22Rv1 (cell line): ENCODE measurements at regions not wholly inside any gene's neighbourhood (a gene's known extent, or its start where the extent isn't known, plus 50 kb on each side); places are given as distances from the start of the nearest gene placed in this dataset.

ENCODE experiments used
- H3K27ac ChIP-seq: fragments of 450-650 bp; 2 replicates; pipeline ENCODE4 v1.5.1; 2017
- ZFX ChIP-seq: fragments of 450-650 bp; IDR thresholded peaks from 2 replicates; pipeline ENCODE4 v1.6.1; 2017; ENCODE audit warnings: antibody characterized with exemption, borderline replicate concordance
- TF ChIP-seq, protein P1 (sequence below): fragments of 450-650 bp; IDR thresholded peaks from 2 replicates; pipeline ENCODE4 v1.5.1; 2017; ENCODE audit warnings: mild to moderate bottlenecking

DNA sequence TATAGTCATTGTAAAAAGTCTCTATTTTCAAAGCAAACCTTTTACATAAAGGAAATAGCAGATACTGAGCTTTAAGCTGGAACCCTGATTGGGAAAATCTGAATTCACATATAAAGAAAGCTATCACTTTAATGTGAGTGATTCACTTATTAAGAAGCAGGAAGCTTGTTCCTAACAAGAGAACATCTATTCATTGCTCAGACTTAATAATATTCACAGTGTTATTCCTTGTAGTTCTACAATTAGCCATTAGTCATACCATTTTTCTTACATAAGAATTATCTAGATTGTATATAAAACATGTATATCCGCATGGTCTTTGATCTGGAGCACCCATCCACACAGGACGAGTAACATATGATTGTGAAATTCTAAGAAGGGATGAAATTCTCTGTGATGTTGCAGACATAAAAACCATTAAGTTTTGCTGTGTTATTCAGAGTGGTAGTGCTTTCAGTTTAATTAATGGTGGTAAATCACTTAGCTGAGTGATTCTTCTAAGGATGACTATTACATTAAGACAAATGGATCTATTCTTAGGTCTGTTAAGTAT is 71.1 kb upstream of the FOXQ1 start:
- TF ChIP-seq ZFX, result no peak
- TF ChIP-seq, protein P1, sequence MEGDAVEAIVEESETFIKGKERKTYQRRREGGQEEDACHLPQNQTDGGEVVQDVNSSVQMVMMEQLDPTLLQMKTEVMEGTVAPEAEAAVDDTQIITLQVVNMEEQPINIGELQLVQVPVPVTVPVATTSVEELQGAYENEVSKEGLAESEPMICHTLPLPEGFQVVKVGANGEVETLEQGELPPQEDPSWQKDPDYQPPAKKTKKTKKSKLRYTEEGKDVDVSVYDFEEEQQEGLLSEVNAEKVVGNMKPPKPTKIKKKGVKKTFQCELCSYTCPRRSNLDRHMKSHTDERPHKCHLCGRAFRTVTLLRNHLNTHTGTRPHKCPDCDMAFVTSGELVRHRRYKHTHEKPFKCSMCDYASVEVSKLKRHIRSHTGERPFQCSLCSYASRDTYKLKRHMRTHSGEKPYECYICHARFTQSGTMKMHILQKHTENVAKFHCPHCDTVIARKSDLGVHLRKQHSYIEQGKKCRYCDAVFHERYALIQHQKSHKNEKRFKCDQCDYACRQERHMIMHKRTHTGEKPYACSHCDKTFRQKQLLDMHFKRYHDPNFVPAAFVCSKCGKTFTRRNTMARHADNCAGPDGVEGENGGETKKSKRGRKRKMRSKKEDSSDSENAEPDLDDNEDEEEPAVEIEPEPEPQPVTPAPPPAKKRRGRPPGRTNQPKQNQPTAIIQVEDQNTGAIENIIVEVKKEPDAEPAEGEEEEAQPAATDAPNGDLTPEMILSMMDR, result no peak
- no peak overlapping the region for H3K27ac ChIP-seq

DNA sequence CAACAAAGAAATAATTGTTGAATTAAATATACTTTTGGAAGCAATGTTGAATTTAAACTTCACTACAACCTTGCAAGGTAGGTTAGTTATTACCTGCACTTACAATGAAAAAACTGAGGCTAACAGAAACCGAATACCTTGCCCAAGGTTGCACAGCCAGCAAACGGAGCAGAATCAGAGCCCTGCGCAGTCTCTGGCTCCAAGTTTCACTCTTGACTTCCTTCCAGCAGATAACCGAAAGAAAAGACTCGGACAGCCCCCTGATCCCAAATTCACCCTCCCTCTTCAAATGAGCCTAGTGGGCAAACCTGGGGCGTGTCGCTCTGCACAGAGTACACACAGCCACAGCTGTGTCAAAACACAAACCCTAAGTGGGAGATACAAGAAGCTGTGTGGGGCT is 72.1 kb upstream of the FOXQ1 start:
- H3K27ac ChIP-seq, result no peak overlapping the region
- TF ChIP-seq, protein P1, result no peak
- no peak for TF ChIP-seq ZFX

DNA sequence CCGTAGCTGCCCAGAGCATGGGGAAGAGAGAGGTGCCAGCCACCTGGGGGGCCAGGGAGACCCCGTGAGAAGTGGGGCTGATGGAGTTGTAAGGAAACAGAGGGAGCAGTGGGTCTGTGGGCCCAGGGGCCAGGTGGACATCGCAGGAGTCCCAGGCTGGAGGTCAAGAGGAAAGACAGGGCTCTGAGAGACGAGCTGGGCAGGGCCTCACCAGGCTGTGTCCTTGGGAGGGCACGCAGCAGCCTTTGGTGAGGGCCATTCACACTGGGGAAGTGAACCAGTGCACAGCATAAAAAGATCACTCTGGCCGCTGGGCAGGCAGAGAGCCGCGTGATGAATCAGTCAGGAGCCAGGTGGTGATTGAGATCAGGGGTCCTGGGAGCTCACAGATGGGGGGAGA is 73.9 kb upstream of the FOXQ1 start:
- TF ChIP-seq ZFX, result no peak
- TF ChIP-seq, protein P1, result no peak
- no peak overlapping the region for H3K27ac ChIP-seq

DNA sequence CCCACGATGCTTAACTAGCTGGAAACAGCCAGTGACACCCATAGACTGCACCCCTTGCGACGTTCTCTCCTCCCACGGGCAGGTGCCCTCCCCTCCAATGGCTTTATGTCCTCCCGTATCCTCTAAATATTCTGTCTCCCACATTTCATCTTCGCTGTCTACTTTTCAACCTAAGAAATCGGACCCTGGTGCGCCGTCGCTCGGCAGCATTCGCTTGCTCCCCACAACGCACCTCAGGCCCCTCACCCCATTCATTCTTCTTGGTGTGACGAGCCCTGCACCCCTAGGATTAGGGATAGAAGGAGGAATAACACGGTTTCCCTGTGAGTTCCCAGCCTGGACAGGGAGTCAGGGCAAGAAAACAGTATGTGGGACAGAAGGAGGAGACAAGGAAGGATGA is 74.3 kb upstream of the FOXQ1 start:
- no peak overlapping the region for H3K27ac ChIP-seq
- TF ChIP-seq, protein P1, result no peak
- TF ChIP-seq ZFX, result no peak

DNA sequence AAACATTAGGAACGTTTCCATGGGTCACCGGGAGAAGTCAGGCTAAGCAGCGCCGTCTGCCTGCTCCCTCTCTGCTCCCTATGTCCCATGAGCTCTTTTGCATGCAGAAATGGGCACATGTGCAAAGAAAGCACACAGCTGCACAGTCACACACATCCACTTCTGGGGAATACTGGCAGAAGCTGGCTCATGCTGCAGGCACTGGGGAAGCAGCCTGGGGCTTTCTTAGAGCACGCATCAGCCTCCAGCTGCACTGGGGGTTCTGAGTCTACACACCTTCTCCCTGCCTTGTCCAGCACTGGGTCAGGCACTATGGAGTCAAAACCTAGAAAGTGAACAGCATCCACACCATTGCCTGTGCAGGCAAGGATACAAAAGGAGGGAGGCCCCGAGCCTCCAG is 76.1 kb upstream of the FOXQ1 start:
- TF ChIP-seq, protein P1, result no peak
- TF ChIP-seq ZFX, result no peak
- no peak overlapping the region for H3K27ac ChIP-seq

DNA sequence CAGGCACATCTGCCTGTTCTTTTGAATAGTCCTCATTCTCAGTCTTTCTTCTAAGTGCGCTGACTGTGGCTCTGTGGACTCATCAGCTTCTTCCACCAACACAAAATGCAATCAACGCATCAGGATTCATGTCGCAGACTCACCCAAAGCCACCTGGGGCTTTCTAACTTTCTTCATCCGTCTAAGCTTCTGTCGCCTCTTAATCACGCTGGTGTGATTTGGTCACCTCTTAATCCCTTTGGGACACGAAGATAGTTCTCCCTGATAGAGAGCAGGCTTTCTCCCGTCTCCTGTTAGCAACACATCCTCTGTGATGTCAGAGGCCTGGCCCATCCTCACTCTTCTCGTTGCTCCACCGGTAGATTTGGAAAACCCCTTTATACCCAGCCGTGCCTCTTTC is 78.0 kb upstream of the FOXQ1 start:
- H3K27ac ChIP-seq, result no peak overlapping the region
- no peak for TF ChIP-seq ZFX
- TF ChIP-seq, protein P1, result no peak

DNA sequence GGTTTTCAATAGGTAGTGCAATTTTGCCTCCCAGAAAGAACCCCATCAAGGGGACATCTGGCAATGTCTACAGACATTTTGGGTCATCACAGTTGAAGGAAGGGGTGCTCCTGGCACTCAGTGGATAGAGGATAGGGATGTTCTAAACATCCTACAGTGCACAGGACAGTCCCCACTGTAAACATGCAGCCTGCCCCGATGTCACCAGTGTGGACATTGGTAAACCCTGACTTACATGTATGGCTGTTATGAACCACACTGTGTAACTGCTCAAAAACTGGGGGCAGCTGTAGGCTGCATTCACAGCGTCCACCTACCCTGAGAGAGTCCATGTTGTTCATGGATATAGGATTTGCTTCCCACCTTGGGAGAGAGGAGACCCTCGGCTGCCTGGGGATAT is 79.3 kb upstream of the FOXQ1 start:
- TF ChIP-seq, protein P1, result no peak
- TF ChIP-seq ZFX, result no peak
- H3K27ac ChIP-seq, result no peak overlapping the region
